OCI-LY7 (cell line): ENCODE measurements at regions not wholly inside any gene's neighbourhood (a gene's known extent, or its start where the extent isn't known, plus 50 kb on each side); places are given as distances from the start of the nearest gene placed in this dataset.

Experiments
- EZH2phosphoT487 ChIP-seq: fragments of 200-600 bp; sonication (generic); IDR thresholded peaks from 2 replicates; pipeline ENCODE4 v1.6.1; 2018; ENCODE audit warnings: low read depth, borderline replicate concordance, mild to moderate bottlenecking, mixed run types, antibody characterized with exemption, low read length, moderate library complexity, mixed read lengths
- TF ChIP-seq, protein P1 (sequence below): fragments of 200-600 bp; sonication (generic); conservative IDR thresholded peaks from 2 replicates; pipeline ENCODE4 v1.5.1; 2014; ENCODE audit warnings: mild to moderate bottlenecking, antibody characterized with exemption, low read length, moderate library complexity, mixed read lengths

DNA sequence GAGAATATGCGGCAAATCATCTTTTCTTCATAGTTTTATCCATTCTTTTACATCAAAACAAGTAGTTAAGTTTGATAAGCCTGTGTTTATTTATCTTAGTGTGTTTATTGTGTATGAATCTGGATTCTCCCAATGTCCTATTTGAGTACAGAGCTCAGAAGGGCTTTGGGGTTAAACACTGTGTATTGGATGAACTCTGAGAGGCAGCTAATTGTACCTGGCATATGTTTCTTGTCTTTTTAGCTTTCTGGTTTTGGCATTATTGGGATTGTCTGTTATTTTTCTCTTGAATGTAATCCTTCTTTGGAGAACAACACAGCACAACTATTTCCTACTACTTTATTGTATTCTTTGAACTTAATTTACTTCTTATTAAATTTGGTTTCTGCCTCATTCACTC lies 906.9 kb downstream of the ADGRL2 start:
- TF ChIP-seq, protein P1, sequence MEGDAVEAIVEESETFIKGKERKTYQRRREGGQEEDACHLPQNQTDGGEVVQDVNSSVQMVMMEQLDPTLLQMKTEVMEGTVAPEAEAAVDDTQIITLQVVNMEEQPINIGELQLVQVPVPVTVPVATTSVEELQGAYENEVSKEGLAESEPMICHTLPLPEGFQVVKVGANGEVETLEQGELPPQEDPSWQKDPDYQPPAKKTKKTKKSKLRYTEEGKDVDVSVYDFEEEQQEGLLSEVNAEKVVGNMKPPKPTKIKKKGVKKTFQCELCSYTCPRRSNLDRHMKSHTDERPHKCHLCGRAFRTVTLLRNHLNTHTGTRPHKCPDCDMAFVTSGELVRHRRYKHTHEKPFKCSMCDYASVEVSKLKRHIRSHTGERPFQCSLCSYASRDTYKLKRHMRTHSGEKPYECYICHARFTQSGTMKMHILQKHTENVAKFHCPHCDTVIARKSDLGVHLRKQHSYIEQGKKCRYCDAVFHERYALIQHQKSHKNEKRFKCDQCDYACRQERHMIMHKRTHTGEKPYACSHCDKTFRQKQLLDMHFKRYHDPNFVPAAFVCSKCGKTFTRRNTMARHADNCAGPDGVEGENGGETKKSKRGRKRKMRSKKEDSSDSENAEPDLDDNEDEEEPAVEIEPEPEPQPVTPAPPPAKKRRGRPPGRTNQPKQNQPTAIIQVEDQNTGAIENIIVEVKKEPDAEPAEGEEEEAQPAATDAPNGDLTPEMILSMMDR: no peak
- no peak for TF ChIP-seq EZH2phosphoT487
